Cardiac fibroblast (primary cell): ENCODE measurements at regions not wholly inside any gene's neighbourhood (a gene's known extent, or its start where the extent isn't known, plus 50 kb on each side); places are given as distances from the start of the nearest gene placed in this dataset.

Source experiments
- DNase-seq, 2 donors: peaks; one replicate each; pipeline versions ENCODE4 v3.0.0 to v3.0.0-alpha.2; 2010; ENCODE audit warnings: low read depth in 2 of 2
- H3K4me3 ChIP-seq, 2 donors: replicated peaks in 1 of 2; 1 replicate in 1 of 2; 2 replicates in 1 of 2; pipeline ENCODE4 v1.5.1; 2011; ENCODE audit warnings: low read depth in 2 of 2, low read length in 2 of 2, mild to moderate bottlenecking in 2 of 2, moderate library complexity in 1 of 2
- CTCF ChIP-seq: IDR thresholded peaks from one replicate; pipeline ENCODE4 v1.5.1; 2011; ENCODE audit warnings: low read depth, mild to moderate bottlenecking, low read length, inconsistent platforms

- no peak for DNase-seq
- no peak for TF ChIP-seq CTCF
- H3K4me3 ChIP-seq = no peak overlapping the region
Observed at GRCh38 chr5:86314951-86315350, 302.8 kb upstream of the COX7C start.

GRCh38 chr5:86320266-86320665 is 297.5 kb upstream of the COX7C start:
- no peak overlapping the region for H3K4me3 ChIP-seq
- no peak for TF ChIP-seq CTCF
- DNase-seq = no peak

GRCh38 chr5:86329318-86329717 is 288.4 kb upstream of the COX7C start:
- no peak overlapping the region for H3K4me3 ChIP-seq
- no peak for TF ChIP-seq CTCF
- DNase-seq = no peak

- H3K4me3 ChIP-seq = no peak overlapping the region
- no peak for TF ChIP-seq CTCF
- no peak for DNase-seq
Observed at GRCh38 chr5:86330736-86331135, 287.0 kb upstream of the COX7C start.

GRCh38 chr5:86332851-86333250 is 284.9 kb upstream of the COX7C start:
- no peak overlapping the region for H3K4me3 ChIP-seq
- TF ChIP-seq CTCF = no peak
- DNase-seq = no peak

GRCh38 chr5:86337667-86338460 is 279.9 kb upstream of the COX7C start:
- TF ChIP-seq CTCF = no peak
- DNase-seq = no peak
- H3K4me3 ChIP-seq = no peak overlapping the region

- DNase-seq = no peak
- H3K4me3 ChIP-seq = no peak overlapping the region
- no peak for TF ChIP-seq CTCF
Observed at GRCh38 chr5:86354664-86355063, 263.1 kb upstream of the COX7C start.
